Erythroblast (primary cell): ENCODE measurements at regions not wholly inside any gene's neighbourhood (a gene's known extent, or its start where the extent isn't known, plus 50 kb on each side); places are given as distances from the start of the nearest gene placed in this dataset.

Experiments
- DNase-seq, 2 experiments: peaks; one replicate each; lab custom pipeline; 2025; lab: John Stamatoyannopoulos, UW
- GATA1 ChIP-seq: IDR thresholded peaks from 2 replicates; pipeline ENCODE4 v1.6.1; 2011; ENCODE audit warnings: low read depth, mild to moderate bottlenecking, control low read depth, low read length, moderate library complexity
- POLR2A ChIP-seq: IDR thresholded peaks from 2 replicates; pipeline ENCODE4 v1.6.1; 2011; ENCODE audit warnings: mild to moderate bottlenecking, low read length

- TF ChIP-seq POLR2A (no peak), GATA1 (no peak)
- no peak for DNase-seq
Measured at GRCh38 chr5:61820836-61821235, 485.2 kb upstream of the KIF2A start.

GRCh38 chr5:61821561-61821960 is 484.4 kb upstream of the KIF2A start:
- TF ChIP-seq GATA1 (no peak), POLR2A (no peak)
- no peak for DNase-seq

- TF ChIP-seq POLR2A, result no peak
- TF ChIP-seq GATA1, result no peak
- DNase-seq, result no peak
Measured at GRCh38 chr5:61822584-61822983, 483.4 kb upstream of the KIF2A start.

GRCh38 chr5:61823065-61823464 is 482.9 kb upstream of the KIF2A start:
- TF ChIP-seq GATA1 (no peak), POLR2A (no peak)
- no peak for DNase-seq

- no peak for DNase-seq
- TF ChIP-seq GATA1 (no peak), POLR2A (no peak)
Measured at GRCh38 chr5:61823781-61824180, 482.2 kb upstream of the KIF2A start.

- no peak for TF ChIP-seq GATA1
- TF ChIP-seq POLR2A, result no peak
- DNase-seq, result no peak
Measured at GRCh38 chr5:61824396-61824795, 481.6 kb upstream of the KIF2A start.

- TF ChIP-seq GATA1 (no peak), POLR2A (no peak)
- DNase-seq, result no peak
Measured at GRCh38 chr5:61827445-61827975, 478.5 kb upstream of the KIF2A start.

GRCh38 chr5:61828856-61829255 is 477.1 kb upstream of the KIF2A start:
- TF ChIP-seq GATA1 (no peak), POLR2A (no peak)

GRCh38 chr5:61831736-61832135 is 474.3 kb upstream of the KIF2A start:
- no peak for DNase-seq
- TF ChIP-seq POLR2A (no peak), GATA1 (no peak)

More at GRCh38 chr5:61828856-61829255, 477.1 kb upstream of the KIF2A start:
- no peak for DNase-seq

- no peak for TF ChIP-seq GATA1
- no peak for TF ChIP-seq POLR2A
- no peak for DNase-seq
Measured at GRCh38 chr5:61837788-61838187, 468.2 kb upstream of the KIF2A start.

- no peak for DNase-seq
Measured at GRCh38 chr5:61840361-61840760, 465.6 kb upstream of the KIF2A start.

GRCh38 chr5:61842840-61843239 is 463.2 kb upstream of the KIF2A start:
- TF ChIP-seq GATA1, result no peak
- TF ChIP-seq POLR2A, result no peak
- no peak for DNase-seq

More at GRCh38 chr5:61840361-61840760, 465.6 kb upstream of the KIF2A start:
- TF ChIP-seq POLR2A (no peak), GATA1 (no peak)

- TF ChIP-seq POLR2A (no peak), GATA1 (no peak)
- DNase-seq, result no peak
Measured at GRCh38 chr5:61850696-61851095, 455.3 kb upstream of the KIF2A start.

- DNase-seq, result no peak
- no peak for TF ChIP-seq POLR2A
- TF ChIP-seq GATA1, result no peak
Measured at GRCh38 chr5:61854531-61854930, 451.5 kb upstream of the KIF2A start.

GRCh38 chr5:61860978-61861377 is 445.0 kb upstream of the KIF2A start:
- DNase-seq, result no peak
- TF ChIP-seq POLR2A (no peak), GATA1 (no peak)
